H4 (cell line): ENCODE measurements at regions not wholly inside any gene's neighbourhood (a gene's known extent, or its start where the extent isn't known, plus 50 kb on each side); places are given as distances from the start of the nearest gene placed in this dataset.
A peak's percentile ranks its signal among the peaks of the same experiment; 100 is the strongest.

Experiments used
- DNase-seq: peaks from one replicate; pipeline ENCODE4 v3.0.0-alpha.2; 2015; ENCODE audit warnings: low spot score

- DNase-seq: no peak
Measured at GRCh38 chr16:82567175-82567574, 59.6 kb upstream of the CDH13 start.

GRCh38 chr16:82563401-82563800 lies 63.4 kb upstream of the CDH13 start:
- no peak for DNase-seq

- DNase-seq: no peak
Measured at GRCh38 chr16:82562183-82562683, 64.5 kb upstream of the CDH13 start.

- no peak for DNase-seq
Measured at GRCh38 chr16:82560805-82561325, 65.9 kb upstream of the CDH13 start.

- DNase-seq: no peak
Measured at GRCh38 chr16:82544378-82545160, 82.2 kb upstream of the CDH13 start.

- DNase-seq: no peak
Measured at GRCh38 chr16:82542714-82543113, 84.1 kb upstream of the CDH13 start.

- DNase-seq: no peak
Measured at GRCh38 chr16:82541103-82541502, 85.7 kb upstream of the CDH13 start.

- no peak for DNase-seq
Measured at GRCh38 chr16:82535764-82536163, 91.0 kb upstream of the CDH13 start.

- no peak for DNase-seq
Measured at GRCh38 chr16:82535262-82535661, 91.5 kb upstream of the CDH13 start.

GRCh38 chr16:82533189-82533588 lies 93.6 kb upstream of the CDH13 start:
- DNase-seq: no peak

GRCh38 chr16:82530883-82531282 lies 95.9 kb upstream of the CDH13 start:
- no peak for DNase-seq

GRCh38 chr16:82527101-82527500 lies 99.7 kb upstream of the CDH13 start:
- DNase-seq: no peak

- DNase-seq: no peak
Measured at GRCh38 chr16:82524976-82525375, 101.8 kb upstream of the CDH13 start.

- no peak for DNase-seq
Measured at GRCh38 chr16:82523815-82524214, 103.0 kb upstream of the CDH13 start.

GRCh38 chr16:82522026-82522425 lies 104.7 kb upstream of the CDH13 start:
- DNase-seq: no peak

- DNase-seq: no peak
Measured at GRCh38 chr16:82518811-82519210, 108.0 kb upstream of the CDH13 start.

- no peak for DNase-seq
Measured at GRCh38 chr16:82514262-82514661, 112.5 kb upstream of the CDH13 start.

- no peak for DNase-seq
Measured at GRCh38 chr16:82510789-82511305, 115.9 kb upstream of the CDH13 start.

- no peak for DNase-seq
Measured at GRCh38 chr16:82509691-82510430, 116.9 kb upstream of the CDH13 start.

GRCh38 chr16:82506692-82507670 lies 119.8 kb upstream of the CDH13 start:
- peak; percentile 30 for DNase-seq

- DNase-seq: no peak
Measured at GRCh38 chr16:82504836-82505235, 121.9 kb upstream of the CDH13 start.
